ENCODE measurements at regions not wholly inside any gene's neighbourhood (a gene's known extent, or its start where the extent isn't known, plus 50 kb on each side); places are given as distances from the start of the nearest gene placed in this dataset.

GRCh38 chr12:41801261-41801660 lies 343.4 kb downstream of the GXYLT1 start:
- H3K4me3 ChIP-seq (ENCODE audit: low read length) = no peak overlapping the region
- 0 out of 2 replicates have a peak, but pooled peaks cover 3% of the 10 kb centered on the region for H3K4me1 ChIP-seq (ENCODE audit: low read length)
- H2AFZ ChIP-seq (ENCODE audit: low read length) = no peak overlapping the region
- no peak overlapping the region for H3K27ac ChIP-seq (ENCODE audit: low read length)
- H3K36me3 ChIP-seq (ENCODE audit: insufficient read depth, low read length) = no peaks in the 10 kb centered on the region
- no peaks in the 10 kb centered on the region for H3K9me2 ChIP-seq (replicated peaks; ENCODE audit: insufficient read depth, low read length)
- H3K9ac ChIP-seq (ENCODE audit: low read length) = no peak overlapping the region
- no peak overlapping the region for H3K4me2 ChIP-seq (ENCODE audit: low read depth, low read length, poor library complexity, severe bottlenecking)
- no peaks in the 10 kb centered on the region for H3K9me3 ChIP-seq (ENCODE audit: low read length)
- H3K79me2 ChIP-seq (ENCODE audit: low read length) = no peaks in the 10 kb centered on the region
- no peaks in the 10 kb centered on the region for H4K20me1 ChIP-seq (ENCODE audit: insufficient read depth, low read depth, low read length)
- DNase-seq = no peak
- no peaks in the 10 kb centered on the region for H3K27me3 ChIP-seq (ENCODE audit: low read length)

- Histone ChIP-seq H3K9ac (ENCODE audit: low read length) (no peak overlapping the region), H3K4me3 (ENCODE audit: low read length) (no peak overlapping the region), H3K27ac (ENCODE audit: low read length) (no peak overlapping the region), H3K4me1 (ENCODE audit: low read length) (peaks cover 3% of the 10 kb centered on the region), H3K36me3 (ENCODE audit: insufficient read depth, low read length) (no peaks in the 10 kb centered on the region), H3K9me3 (ENCODE audit: low read length) (no peaks in the 10 kb centered on the region), H3K4me2 (ENCODE audit: low read depth, low read length, poor library complexity, severe bottlenecking) (no peak overlapping the region), H3K9me2 (replicated peaks; ENCODE audit: insufficient read depth, low read length) (no peaks in the 10 kb centered on the region), H3K79me2 (ENCODE audit: low read length) (no peaks in the 10 kb centered on the region), H3K27me3 (ENCODE audit: low read length) (no peaks in the 10 kb centered on the region), H4K20me1 (ENCODE audit: insufficient read depth, low read depth, low read length) (no peaks in the 10 kb centered on the region), H2AFZ (ENCODE audit: low read length) (0 out of 2 replicates have a peak overlapping the region, but pooled peaks have one; percentile 14)
- DNase-seq = no peak
These were observed 345.0 kb downstream of the GXYLT1 start for GRCh38 chr12:41799671-41800070.

- DNase-seq = peak; percentile 48
- Histone ChIP-seq H3K4me1 (ENCODE audit: low read length) (peaks cover 6% of the 10 kb centered on the region), H3K4me2 (ENCODE audit: low read depth, low read length, poor library complexity, severe bottlenecking) (no peak overlapping the region), H3K79me2 (ENCODE audit: low read length) (no peaks in the 10 kb centered on the region), H4K20me1 (ENCODE audit: insufficient read depth, low read depth, low read length) (no peaks in the 10 kb centered on the region), H3K9me3 (ENCODE audit: low read length) (peaks cover 5% of the 10 kb centered on the region), H3K27me3 (ENCODE audit: low read length) (no peaks in the 10 kb centered on the region), H2AFZ (ENCODE audit: low read length) (peak overlapping the region; percentile 66), H3K9me2 (replicated peaks; ENCODE audit: insufficient read depth, low read length) (no peaks in the 10 kb centered on the region), H3K36me3 (ENCODE audit: insufficient read depth, low read length) (no peaks in the 10 kb centered on the region; the same call in 1 of the 2 replicates), H3K4me3 (ENCODE audit: low read length) (no peak overlapping the region), H3K9ac (ENCODE audit: low read length) (no peak overlapping the region), H3K27ac (ENCODE audit: low read length) (no peak overlapping the region)
These were observed 348.8 kb downstream of the GXYLT1 start for GRCh38 chr12:41795910-41796309.

DNA sequence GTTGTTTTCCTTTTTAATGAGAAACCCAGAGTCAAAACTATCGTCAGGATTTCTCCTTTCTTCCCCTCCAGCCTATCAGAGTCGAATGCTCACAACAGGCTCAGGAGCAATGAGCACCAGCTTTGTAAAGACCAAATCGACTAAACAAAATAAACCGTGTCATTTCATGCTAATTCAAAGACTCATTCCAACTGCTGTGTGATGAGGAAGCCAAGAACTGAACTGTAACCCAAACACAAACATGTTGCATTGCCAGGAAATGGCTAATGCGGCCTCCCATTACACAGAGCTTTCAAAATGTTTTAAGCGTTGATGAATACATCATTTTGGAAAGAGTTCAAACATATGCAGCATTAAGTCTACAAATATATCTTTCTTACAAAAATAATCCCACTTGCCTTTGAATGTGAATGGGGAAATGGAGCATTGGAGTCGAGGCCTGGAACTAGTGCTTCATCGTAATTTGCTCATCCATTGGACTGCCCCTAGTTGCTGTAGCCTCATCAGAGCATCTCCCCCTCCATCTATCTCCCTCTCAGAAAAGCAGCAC lies 349.5 kb downstream of the GXYLT1 start:
- peak overlapping the region; percentile 72 for H2AFZ ChIP-seq (ENCODE audit: low read length)
- H3K36me3 ChIP-seq (ENCODE audit: insufficient read depth, low read length) = no peaks in the 10 kb centered on the region; the same call in 1 of the 2 replicates

DNA sequence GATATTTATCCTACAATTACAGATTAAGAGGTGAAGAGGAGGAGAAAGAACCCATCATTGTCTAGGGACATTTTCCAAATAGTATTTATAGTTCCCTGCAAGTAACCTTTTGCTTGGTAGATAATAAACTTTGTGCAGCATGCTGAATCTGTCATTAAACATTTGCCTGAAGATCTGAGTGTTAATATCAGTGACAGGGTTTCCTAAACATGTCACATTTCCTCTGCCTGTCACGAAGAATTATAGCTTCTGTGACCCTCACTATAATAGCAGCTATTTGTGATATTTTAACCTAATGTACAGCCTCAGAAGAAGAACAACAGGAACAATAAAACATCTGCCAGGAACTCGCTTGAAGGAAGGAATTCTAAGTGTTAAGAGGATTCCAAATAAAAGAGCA lies 350.3 kb downstream of the GXYLT1 start:
- Histone ChIP-seq H3K4me3 (ENCODE audit: low read length) (no peak overlapping the region), H3K36me3 (ENCODE audit: insufficient read depth, low read length) (no peaks in the 10 kb centered on the region; the same call in 1 of the 2 replicates), H3K79me2 (ENCODE audit: low read length) (no peaks in the 10 kb centered on the region), H3K4me1 (ENCODE audit: low read length) (peaks cover 6% of the 10 kb centered on the region), H3K27me3 (ENCODE audit: low read length) (no peaks in the 10 kb centered on the region), H2AFZ (ENCODE audit: low read length) (peak overlapping the region; percentile 72), H3K9ac (ENCODE audit: low read length) (no peak overlapping the region), H4K20me1 (ENCODE audit: insufficient read depth, low read depth, low read length) (no peaks in the 10 kb centered on the region), H3K9me3 (ENCODE audit: low read length) (peaks cover 6% of the 10 kb centered on the region), H3K9me2 (replicated peaks; ENCODE audit: insufficient read depth, low read length) (no peaks in the 10 kb centered on the region), H3K27ac (ENCODE audit: low read length) (no peak overlapping the region), H3K4me2 (ENCODE audit: low read depth, low read length, poor library complexity, severe bottlenecking) (no peak overlapping the region)
- no peak for DNase-seq

More for the DNA sequence above, 349.5 kb downstream of the GXYLT1 start:
- Histone ChIP-seq H3K27me3 (ENCODE audit: low read length) (no peaks in the 10 kb centered on the region), H3K4me1 (ENCODE audit: low read length) (peaks cover 6% of the 10 kb centered on the region), H3K4me2 (ENCODE audit: low read depth, low read length, poor library complexity, severe bottlenecking) (no peak overlapping the region), H3K9me2 (replicated peaks; ENCODE audit: insufficient read depth, low read length) (no peaks in the 10 kb centered on the region), H3K9me3 (ENCODE audit: low read length) (peaks cover 6% of the 10 kb centered on the region), H3K79me2 (ENCODE audit: low read length) (no peaks in the 10 kb centered on the region), H4K20me1 (ENCODE audit: insufficient read depth, low read depth, low read length) (no peaks in the 10 kb centered on the region), H3K4me3 (ENCODE audit: low read length) (no peak overlapping the region), H3K9ac (ENCODE audit: low read length) (no peak overlapping the region), H3K27ac (ENCODE audit: low read length) (no peak overlapping the region)
- no peak for DNase-seq

- H3K4me1 ChIP-seq (ENCODE audit: low read length) = peaks cover 5% of the 10 kb centered on the region; the same call in 1 of the 2 replicates
These were observed 359.7 kb downstream of the GXYLT1 start for GRCh38 chr12:41784957-41785356.

DNA sequence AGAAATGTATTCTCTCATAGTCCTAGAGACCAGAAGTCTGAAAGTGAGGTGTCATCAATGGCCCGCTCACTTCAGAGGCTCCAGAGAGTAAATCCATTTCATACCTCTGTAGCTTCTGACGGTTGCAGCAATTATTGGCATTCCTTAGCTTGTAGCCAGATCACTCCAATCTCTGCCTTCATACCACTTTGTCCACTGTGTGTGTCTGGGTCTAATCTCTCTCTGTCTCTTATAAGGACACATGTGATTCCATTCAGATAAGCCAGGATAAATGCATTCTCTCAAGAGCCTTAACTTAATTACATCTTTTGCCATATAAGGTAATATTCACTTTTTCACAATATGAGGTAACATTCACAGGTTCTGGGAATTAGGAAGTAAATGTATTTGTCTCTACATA lies 365.7 kb downstream of the GXYLT1 start:
- Histone ChIP-seq H3K36me3 (ENCODE audit: insufficient read depth, low read length) (no peaks in the 10 kb centered on the region), H3K4me2 (ENCODE audit: low read depth, low read length, poor library complexity, severe bottlenecking) (no peak overlapping the region), H4K20me1 (ENCODE audit: insufficient read depth, low read depth, low read length) (no peaks in the 10 kb centered on the region), H3K9me2 (replicated peaks; ENCODE audit: insufficient read depth, low read length) (no peaks in the 10 kb centered on the region), H3K4me3 (ENCODE audit: low read length) (no peak overlapping the region), H3K27me3 (ENCODE audit: low read length) (no peaks in the 10 kb centered on the region), H3K4me1 (ENCODE audit: low read length) (peaks cover 13% of the 10 kb centered on the region), H3K9ac (ENCODE audit: low read length) (no peak overlapping the region), H3K27ac (ENCODE audit: low read length) (no peak overlapping the region), H3K9me3 (ENCODE audit: low read length) (no peaks in the 10 kb centered on the region), H2AFZ (ENCODE audit: low read length) (no peak overlapping the region), H3K79me2 (ENCODE audit: low read length) (no peaks in the 10 kb centered on the region)
- no peak for DNase-seq

More at GRCh38 chr12:41784957-41785356, 359.7 kb downstream of the GXYLT1 start:
- no peak for DNase-seq
- H3K9me3 ChIP-seq (ENCODE audit: low read length) = no peaks in the 10 kb centered on the region
- H3K9ac ChIP-seq (ENCODE audit: low read length) = no peak overlapping the region
- H3K9me2 ChIP-seq (replicated peaks; ENCODE audit: insufficient read depth, low read length) = no peaks in the 10 kb centered on the region
- H4K20me1 ChIP-seq (ENCODE audit: insufficient read depth, low read depth, low read length) = no peaks in the 10 kb centered on the region
- no peaks in the 10 kb centered on the region for H3K27me3 ChIP-seq (ENCODE audit: low read length)
- H3K79me2 ChIP-seq (ENCODE audit: low read length) = no peaks in the 10 kb centered on the region
- no peak overlapping the region for H3K4me2 ChIP-seq (ENCODE audit: low read depth, low read length, poor library complexity, severe bottlenecking)
- no peaks in the 10 kb centered on the region for H3K36me3 ChIP-seq (ENCODE audit: insufficient read depth, low read length)
- no peak overlapping the region for H3K4me3 ChIP-seq (ENCODE audit: low read length)
- H2AFZ ChIP-seq (ENCODE audit: low read length) = 0 out of 2 replicates have a peak overlapping the region, but pooled peaks have one; percentile 1
- H3K27ac ChIP-seq (ENCODE audit: low read length) = no peak overlapping the region

- H3K79me2 ChIP-seq (ENCODE audit: low read length) = no peaks in the 10 kb centered on the region
- no peaks in the 10 kb centered on the region for H3K9me3 ChIP-seq (ENCODE audit: low read length)
- no peaks in the 10 kb centered on the region for H3K9me2 ChIP-seq (replicated peaks; ENCODE audit: insufficient read depth, low read length)
- no peak overlapping the region for H2AFZ ChIP-seq (ENCODE audit: low read length)
- no peak for DNase-seq
- H3K9ac ChIP-seq (ENCODE audit: low read length) = no peak overlapping the region
- no peaks in the 10 kb centered on the region for H4K20me1 ChIP-seq (ENCODE audit: insufficient read depth, low read depth, low read length)
- H3K36me3 ChIP-seq (ENCODE audit: insufficient read depth, low read length) = no peaks in the 10 kb centered on the region
- H3K4me2 ChIP-seq (ENCODE audit: low read depth, low read length, poor library complexity, severe bottlenecking) = no peak overlapping the region
- peaks cover 20% of the 10 kb centered on the region for H3K4me1 ChIP-seq (ENCODE audit: low read length)
- H3K4me3 ChIP-seq (ENCODE audit: low read length) = no peak overlapping the region
- H3K27ac ChIP-seq (ENCODE audit: low read length) = no peak overlapping the region
- H3K27me3 ChIP-seq (ENCODE audit: low read length) = no peaks in the 10 kb centered on the region
These were observed 367.4 kb downstream of the GXYLT1 start for GRCh38 chr12:41777064-41777790.

Data from Karpas-422 (cell line).